Upper lobe of left lung (tissue), 4 donors: ENCODE measurements at regions not wholly inside any gene's neighbourhood (a gene's known extent, or its start where the extent isn't known, plus 50 kb on each side); places are given as distances from the start of the nearest gene placed in this dataset.
"Not testable (repeated sequence)": the region's sequence is repeated elsewhere in the genome, so short reads cannot be mapped to it uniquely, and the experiment has no call there.

Source experiments
- CTCF ChIP-seq, 6 experiments: fragments of 450-650 bp in 4 of 6; fragments of 200-600 bp in 2 of 6; sonication (generic) in 2 of 6; IDR thresholded peaks; one replicate each; pipeline ENCODE4 v1.5.1; 2016 to 2019; ENCODE audit warnings: antibody characterized with exemption in 6 of 6
- POLR2A ChIP-seq, 4 donors: fragments of 450-650 bp; IDR thresholded peaks; one replicate each; pipeline ENCODE4 v1.5.1; 2016 to 2017; ENCODE audit warnings: antibody characterized with exemption in 4 of 4, mild to moderate bottlenecking in 2 of 4

GRCh38 chr15:25566545-25566944 is 127.7 kb upstream of the UBE3A start:
- TF ChIP-seq CTCF, POLR2A (IDR thresholded peaks at IDR 0.05): not testable (repeated sequence)
